Heart right ventricle (tissue), 16 donors: ENCODE measurements at regions not wholly inside any gene's neighbourhood (a gene's known extent, or its start where the extent isn't known, plus 50 kb on each side); places are given as distances from the start of the nearest gene placed in this dataset.
"Not testable (repeated sequence)": the region's sequence is repeated elsewhere in the genome, so short reads cannot be mapped to it uniquely, and the experiment has no call there.

Source experiments
- ATAC-seq, 8 donors: fragments of 200-7000 bp; cut with Tn5 transposase; one replicate each; pipeline ENCODE4 v1.9.1; 2020; ENCODE audit warnings: mild to moderate bottlenecking in 8 of 8, moderate library complexity in 8 of 8, moderate number of reproducible peaks in 1 of 8
- DNase-seq, 2 donors: peaks; one replicate each; pipeline ENCODE4 v3.0.0-alpha.2; 2020
- H3K27ac ChIP-seq, 10 donors: fragments of 200-600 bp; sonication (generic) in 2 of 10; one replicate each; pipeline versions ENCODE4 v1.5.0 to v1.8.0; 2020 to 2022; ENCODE audit warnings: mild to moderate bottlenecking in 3 of 10
- H3K27me3 ChIP-seq, 7 donors: fragments of 200-600 bp; one replicate each; pipeline ENCODE4 v1.8.0; 2021 to 2022; ENCODE audit warnings: mild to moderate bottlenecking in 2 of 7
- H3K36me3 ChIP-seq, 9 donors: fragments of 200-600 bp; sonication (generic) in 1 of 9; one replicate each; pipeline versions ENCODE4 v1.5.0 to v1.8.0; 2020 to 2022; ENCODE audit warnings: mild to moderate bottlenecking in 2 of 9
- H3K4me1 ChIP-seq, 9 donors: fragments of 200-600 bp; sonication (generic) in 1 of 9; one replicate each; pipeline versions ENCODE4 v1.5.0 to v1.8.0; 2020 to 2022; ENCODE audit warnings: mild to moderate bottlenecking in 4 of 9
- H3K4me3 ChIP-seq, 10 donors: fragments of 200-600 bp; sonication (generic) in 2 of 10; one replicate each; pipeline versions ENCODE4 v1.5.0 to v1.8.0; 2020 to 2022; ENCODE audit warnings: mild to moderate bottlenecking in 7 of 10, moderate library complexity in 2 of 10
- H3K9me3 ChIP-seq, 11 donors: fragments of 200-600 bp in 10 of 11; sonication (generic) in 2 of 11; one replicate each; pipeline versions ENCODE4 v1.5.0 to v1.8.0; 2013 to 2022; ENCODE audit warnings: mild to moderate bottlenecking in 2 of 11, control low read depth in 1 of 11, moderate library complexity in 1 of 11
- CTCF ChIP-seq, 9 donors: fragments of 200-600 bp; sonication (generic) in 2 of 9; IDR thresholded peaks; one replicate each; pipeline versions ENCODE4 v1.5.0 to v1.8.0; 2021 to 2022; ENCODE audit warnings: antibody characterized with exemption in 9 of 9, mild to moderate bottlenecking in 5 of 9, moderate library complexity in 1 of 9
- WGBS, 2 donors: extraction: QIAGEN DNeasy Blood & Tissue Kit; methylation state at CpG; one replicate each; pipeline ENCODE4 v1.1.7; 2013; ENCODE audit warnings: inconsistent platforms in 1 of 2; 5-methylcytosine and 5-hydroxymethylcytosine counted together
- intact Hi-C, 10 donors: fragments of 100-400 bp; cut with DNase I; formaldehyde crosslinking; loops; one replicate each; pipeline versions ENCODE4 v1.11.1 to v1.14.2; 2022
- donor health status: Arrhythmogenic right ventricular cardiomyopathy.
- donor health status: ischemic (EF 13 %, LVEDD 7.1; RV severe dilation, severe dysfunction).
- donor health status: healthy with polysubstance abuse.
- donor health status: DM: no; HTN: yes; CAD: no.
- donor health status: DM: no; HTN: no; CAD: no.
- donor health status: ischemic (EF 25% LVEDD 6.9; RV normal size, moderate dysfunction).
- donor health status: ischemic (EF 25% LVEDD 5.7; RV mildly dilated, moderate dysfunction).
- donor health status: healthy.
- donor health status: DM: yes; HTN: yes; CAD: no.
- donor health status: Ischemic cardiomyopathy.
- donor health status: ischemic (EF 35%, LVEDD 5.7; RV mildly dilated, moderate dysfunction).
- donor health status: nonischemic (EF 11% LVEDD 7.7; RV severe dilation, severe dysfunction).
- donor health status: DM: yes; HTN: yes; CAD: no.
- donor health status: PGD.
- donor health status: ischemic (EF 29% LVEDD 5.4; RV normal size, mild dysfunction).
- donor health status: nonischemic (EF 23%, LVEDD 6.1; RV moderate dilation, normal function).

GRCh38 chr6:21752054-21752811 lies 158.7 kb downstream of the SOX4 start:
- DNase-seq (no peak), ATAC-seq (no peak)
- H3K36me3 ChIP-seq, result no peaks in the 10 kb centered on the region
- intact Hi-C loops, result no loop called here
- no peaks in the 10 kb centered on the region for H3K9me3 ChIP-seq
- WGBS, 2 donors, result 94 to 95% methylated on average over 4 of the region's 4 CpGs
- H3K27ac ChIP-seq, result no peak overlapping the region
- H3K27me3 ChIP-seq, result no peaks in the 10 kb centered on the region
- TF ChIP-seq CTCF (IDR thresholded peaks at IDR 0.05), result no peak
- H3K4me1 ChIP-seq, result peaks cover 0 to 18% (median 10%) of the 10 kb centered on the region in 9 donors
- H3K4me3 ChIP-seq, result no peak overlapping the region

- peak overlapping the region in 1 of 10 donors; percentile 35 for H3K27ac ChIP-seq
- WGBS, 2 donors, result 43% methylated on average over 11 of the region's 11 CpGs
- H3K4me3 ChIP-seq, result no peak overlapping the region
- TF ChIP-seq CTCF (IDR thresholded peaks at IDR 0.05), result no peak
- DNase-seq, result no peak
- H3K4me1 ChIP-seq, result peaks cover 0 to 18% (median 10%) of the 10 kb centered on the region in 9 donors
- intact Hi-C loops, result no loop called here
- peak in 5 of 8 donors; percentile 34 to 49 (median 40) for ATAC-seq
- no peaks in the 10 kb centered on the region for H3K9me3 ChIP-seq
- no peaks in the 10 kb centered on the region for H3K27me3 ChIP-seq
- no peaks in the 10 kb centered on the region for H3K36me3 ChIP-seq
Measured at GRCh38 chr6:21753241-21754108, 159.9 kb downstream of the SOX4 start.

- WGBS, 2 donors, result 89 to 93% methylated on average over 5 of the region's 5 CpGs
- TF ChIP-seq CTCF (IDR thresholded peaks at IDR 0.05), result no peak
- intact Hi-C loops, result no loop called here
- no peaks in the 10 kb centered on the region for H3K36me3 ChIP-seq
- ATAC-seq, result no peak
- no peaks in the 10 kb centered on the region for H3K9me3 ChIP-seq
- H3K4me3 ChIP-seq, result no peak overlapping the region
- H3K4me1 ChIP-seq, result peaks cover 0 to 18% (median 10%) of the 10 kb centered on the region in 9 donors
- DNase-seq, result no peak
- no peak overlapping the region for H3K27ac ChIP-seq
- H3K27me3 ChIP-seq, result no peaks in the 10 kb centered on the region
Measured at GRCh38 chr6:21754891-21755290, 161.3 kb downstream of the SOX4 start.

GRCh38 chr6:21756487-21756886 lies 162.9 kb downstream of the SOX4 start:
- intact Hi-C loops, result no loop called here
- no peak for DNase-seq
- Histone ChIP-seq H3K27ac (no peak overlapping the region), H3K4me1 (peaks cover 0 to 18% (median 10%) of the 10 kb centered on the region in 9 donors), H3K9me3 (peaks cover 0 to 1% (median 0%) of the 10 kb centered on the region in 11 donors), H3K36me3 (no peaks in the 10 kb centered on the region), H3K4me3 (no peak overlapping the region), H3K27me3 (no peaks in the 10 kb centered on the region)
- TF ChIP-seq CTCF (IDR thresholded peaks at IDR 0.05), result no peak
- ATAC-seq, result no peak
- 96 to 97% methylated on average over 4 of the region's 4 CpGs for WGBS, 2 donors

GRCh38 chr6:21757392-21757791 lies 163.8 kb downstream of the SOX4 start:
- H3K4me3 ChIP-seq, H3K27ac ChIP-seq, intact Hi-C loops, H3K9me3 ChIP-seq, H3K27me3 ChIP-seq, DNase-seq, H3K36me3 ChIP-seq, ATAC-seq: not testable (repeated sequence)
- H3K4me1 ChIP-seq, result peaks cover 0 to 18% (median 10%) of the 10 kb centered on the region in 9 donors
- 96% methylated on average over 10 of the region's 10 CpGs for WGBS, 2 donors
